H1 (cell line): ENCODE measurements at regions not wholly inside any gene's neighbourhood (a gene's known extent, or its start where the extent isn't known, plus 50 kb on each side); places are given as distances from the start of the nearest gene placed in this dataset.

ENCODE experiments used
- CTCF ChIA-PET: fragments of 300-600 bp; sonication (Branson Sonifier 250); formaldehyde crosslinking; loops from one replicate; lab custom pipeline; 2021; ENCODE audit not compliant: partially characterized antibody; lab: Charles Lee
- POLR2A ChIA-PET: fragments of 300-600 bp; sonication (Branson Sonifier 250); formaldehyde crosslinking; loops from one replicate; lab custom pipeline; 2021; ENCODE audit warnings: inconsistent platforms; ENCODE audit not compliant: partially characterized antibody; lab: Charles Lee
- DNase-seq, 2 experiments: peaks; one replicate each; pipeline versions ENCODE4 v3.0.0 to v3.0.0-alpha.2; 2010 to 2022; ENCODE audit warnings: low spot score in 2 of 2, low read depth in 1 of 2, mixed read lengths in 1 of 2
- FAIRE-seq: peaks from 2 replicates; lab custom pipeline; 2011; peaks lifted over from hg19 to GRCh38; lab: Jason Lieb, UNC
- H2AFZ ChIP-seq: 2 replicates; pipeline ENCODE4 v1.8.1; 2012; ENCODE audit warnings: low read length, inconsistent platforms
- H2AK5ac ChIP-seq: 2 replicates; pipeline ENCODE4 v1.6.1; 2013; ENCODE audit warnings: low read depth, low read length
- H2BK120ac ChIP-seq: replicated peaks from 2 replicates; pipeline ENCODE3; 2013; ENCODE audit warnings: low read depth, low read length, inconsistent platforms
- H2BK12ac ChIP-seq: 2 replicates; pipeline ENCODE4 v1.6.1; 2013; ENCODE audit warnings: low read depth, low read length
- H2BK15ac ChIP-seq: 2 replicates; pipeline ENCODE4 v1.6.1; 2013; ENCODE audit warnings: low read length
- H2BK20ac ChIP-seq: 2 replicates; pipeline ENCODE4 v1.6.1; 2013; ENCODE audit warnings: low read length
- H2BK5ac ChIP-seq: 2 replicates; pipeline ENCODE4 v1.6.1; 2013; ENCODE audit warnings: low read depth, low read length
- H3K14ac ChIP-seq: 2 replicates; pipeline ENCODE4 v1.6.1; 2013; ENCODE audit warnings: inconsistent platforms; ENCODE audit not compliant: insufficient read length
- H3K18ac ChIP-seq: 2 replicates; pipeline ENCODE4 v1.6.1; 2013; ENCODE audit warnings: low read length; ENCODE audit errors: extremely low read depth
- H3K23ac ChIP-seq: 2 replicates; pipeline ENCODE4 v1.6.1; 2013; ENCODE audit warnings: inconsistent platforms; ENCODE audit not compliant: insufficient read length
- H3K23me2 ChIP-seq: 2 replicates; pipeline ENCODE4 v1.6.1; 2013; ENCODE audit warnings: low read depth, low read length
- H3K27ac ChIP-seq: 2 replicates; pipeline ENCODE4 v1.6.1; 2011; ENCODE audit warnings: low read depth, low read length, inconsistent platforms
- H3K27me3 ChIP-seq, 4 experiments: replicated peaks in 1 of 4; 1 replicate in 1 of 4; 2 replicates in 3 of 4; pipeline versions ENCODE4 v1.6.1 to v1.8.1; 2011 to 2013; ENCODE audit warnings: low read length in 3 of 4, mild to moderate bottlenecking in 3 of 4, inconsistent platforms in 2 of 4, mixed read lengths in 2 of 4, moderate library complexity in 1 of 4; ENCODE audit not compliant: control insufficient read depth in 3 of 4, insufficient read depth in 3 of 4; ENCODE audit errors: extremely low read depth in 1 of 4
- H3K36me3 ChIP-seq, 4 experiments: 2 replicates each; pipeline versions ENCODE4 v1.6.1 to v1.8.1; 2011 to 2013; ENCODE audit warnings: mild to moderate bottlenecking in 4 of 4, low read length in 3 of 4, moderate library complexity in 2 of 4, control low read depth in 1 of 4, inconsistent platforms in 1 of 4; ENCODE audit not compliant: insufficient read depth in 4 of 4, control insufficient read depth in 2 of 4
- H3K4ac ChIP-seq: replicated peaks from 2 replicates; pipeline ENCODE3; 2013; ENCODE audit warnings: low read length, low read depth, mixed read lengths, inconsistent platforms; ENCODE audit not compliant: insufficient read length
- H3K4me1 ChIP-seq, 4 experiments: replicated peaks in 1 of 4; 1 replicate in 1 of 4; 2 replicates in 3 of 4; pipeline versions ENCODE4 v1.6.1 to v1.8.1; 2011 to 2013; ENCODE audit warnings: low read length in 3 of 4, inconsistent platforms in 2 of 4, mixed read lengths in 1 of 4; ENCODE audit not compliant: insufficient read depth in 4 of 4, control insufficient read depth in 3 of 4
- H3K4me2 ChIP-seq, 2 experiments: 2 replicates each; pipeline versions ENCODE4 v1.6.1 to v1.8.1; 2011 to 2013; ENCODE audit warnings: low read depth in 2 of 2, low read length in 2 of 2, control low read depth in 1 of 2, inconsistent platforms in 1 of 2, mild to moderate bottlenecking in 1 of 2; ENCODE audit not compliant: insufficient read depth in 1 of 2
- H3K4me3 ChIP-seq, 4 experiments: fragments of 200-600, 300-600 bp in 1 of 4; sonication (generic), shearing (Covaris generic), sonication (Bioruptor Twin) in 1 of 4; 2 replicates each; pipeline versions ENCODE4 v1.5.1 to v1.8.1; 2011 to 2016; ENCODE audit warnings: low read length in 4 of 4, low read depth in 3 of 4, control low read depth in 2 of 4, inconsistent platforms in 2 of 4, mild to moderate bottlenecking in 2 of 4, mixed read lengths in 1 of 4, moderate library complexity in 1 of 4; ENCODE audit not compliant: insufficient read depth in 2 of 4; ENCODE audit errors: extremely low read depth in 1 of 4
- H3K56ac ChIP-seq: replicated peaks from 2 replicates; pipeline ENCODE3; 2013; ENCODE audit warnings: low read depth, mild to moderate bottlenecking, mixed read lengths, low read length, inconsistent platforms; ENCODE audit not compliant: insufficient read length
- H3K79me1 ChIP-seq: 2 replicates; pipeline ENCODE4 v1.6.1; 2013; ENCODE audit warnings: low read depth, low read length, control low read depth
- H3K79me2 ChIP-seq, 2 experiments: 2 replicates each; pipeline versions ENCODE4 v1.6.1 to v1.8.1; 2012 to 2013; ENCODE audit warnings: low read length in 2 of 2, mild to moderate bottlenecking in 2 of 2, inconsistent platforms in 1 of 2; ENCODE audit not compliant: insufficient read depth in 2 of 2, control insufficient read depth in 1 of 2
- H3K9ac ChIP-seq, 4 experiments: replicated peaks in 1 of 4; 1 replicate in 1 of 4; 2 replicates in 3 of 4; pipeline versions ENCODE4 v1.6.1 to v1.8.1; 2011 to 2013; ENCODE audit warnings: low read depth in 3 of 4, low read length in 3 of 4, control low read depth in 2 of 4, mild to moderate bottlenecking in 2 of 4, moderate library complexity in 2 of 4, inconsistent platforms in 1 of 4; ENCODE audit errors: extremely low read depth in 1 of 4
- H3K9me3 ChIP-seq, 2 experiments: 2 replicates each; pipeline versions ENCODE4 v1.6.1 to v1.8.1; 2012 to 2013; ENCODE audit warnings: mild to moderate bottlenecking in 2 of 2, moderate library complexity in 2 of 2, control low read depth in 1 of 2, inconsistent platforms in 1 of 2, low read depth in 1 of 2, low read length in 1 of 2, mixed read lengths in 1 of 2; ENCODE audit not compliant: insufficient read depth in 2 of 2
- H4K20me1 ChIP-seq, 2 experiments: replicated peaks in 1 of 2; 2 replicates each; pipeline versions ENCODE3 to v1.8.1; 2011 to 2013; ENCODE audit warnings: inconsistent platforms in 2 of 2, low read length in 2 of 2, mild to moderate bottlenecking in 1 of 2; ENCODE audit not compliant: insufficient read depth in 2 of 2, control insufficient read depth in 1 of 2
- H4K5ac ChIP-seq: 2 replicates; pipeline ENCODE4 v1.6.1; 2013; ENCODE audit warnings: low read length, low read depth, mixed read lengths, inconsistent platforms; ENCODE audit not compliant: insufficient read length
- H4K8ac ChIP-seq: 2 replicates; pipeline ENCODE4 v1.8.0; 2013; ENCODE audit warnings: mild to moderate bottlenecking, moderate library complexity, low read length, inconsistent platforms; ENCODE audit not compliant: insufficient read depth; ENCODE audit errors: extremely low read depth
- H4K91ac ChIP-seq: replicated peaks from 2 replicates; pipeline ENCODE3; 2013; ENCODE audit warnings: low read length, mixed read lengths, inconsistent platforms; ENCODE audit not compliant: insufficient read length
- CBX8 ChIP-seq: fragments of 300-800, 300-1000 bp; sonication (generic); IDR thresholded peaks from 2 replicates; pipeline ENCODE4 v1.7.1; 2016; ENCODE audit warnings: low read depth, low read length, borderline replicate concordance
- CTCF ChIP-seq, 3 experiments: IDR thresholded peaks; 1 replicate in 2 of 3; 2 replicates in 1 of 3; pipeline versions ENCODE4 v1.5.1 to v1.6.1; 2011; ENCODE audit warnings: low read length in 3 of 3, mild to moderate bottlenecking in 3 of 3, inconsistent platforms in 2 of 3, low read depth in 1 of 3, moderate library complexity in 1 of 3; ENCODE audit not compliant: insufficient read depth in 1 of 3; ENCODE audit errors: control extremely low read depth in 1 of 3
- GABPA ChIP-seq: IDR thresholded peaks from 2 replicates; pipeline ENCODE4 v1.6.1; 2011; ENCODE audit warnings: mild to moderate bottlenecking, low read length, moderate library complexity, borderline replicate concordance; ENCODE audit not compliant: insufficient read depth
- HDAC6 ChIP-seq: IDR thresholded peaks from one replicate; pipeline ENCODE4 v1.7.1; 2012; ENCODE audit warnings: low read depth, mild to moderate bottlenecking, inconsistent platforms, low read length, moderate library complexity
- MAX ChIP-seq: IDR thresholded peaks from 2 replicates; pipeline ENCODE4 v1.6.1; 2012; ENCODE audit warnings: inconsistent platforms
- NANOG ChIP-seq: IDR thresholded peaks from 2 replicates; pipeline ENCODE4 v1.6.1; 2011; ENCODE audit warnings: low read length, low read depth, mild to moderate bottlenecking, inconsistent platforms; ENCODE audit not compliant: insufficient read depth, poor library complexity, severe bottlenecking
- PHF8 ChIP-seq: fragments of 200-600 bp; sonication (generic); conservative IDR thresholded peaks from 2 replicates; pipeline ENCODE4 v1.7.1; 2012; ENCODE audit warnings: low read depth, mild to moderate bottlenecking, inconsistent platforms, low read length, moderate library complexity
- RXRA ChIP-seq: IDR thresholded peaks from 2 replicates; pipeline ENCODE4 v1.6.1; 2011; ENCODE audit warnings: low read depth, mild to moderate bottlenecking, low read length, moderate library complexity; ENCODE audit not compliant: insufficient read depth
- SAP30 ChIP-seq: fragments of 300-600 bp; sonication (generic); IDR thresholded peaks from 2 replicates; pipeline ENCODE4 v1.7.1; 2012; ENCODE audit warnings: low read length, moderate library complexity, mild to moderate bottlenecking, inconsistent platforms; ENCODE audit not compliant: insufficient read depth, insufficient replicate concordance
- SUZ12 ChIP-seq: fragments of 200-600 bp; sonication (generic); IDR thresholded peaks from 2 replicates; pipeline ENCODE4 v1.6.1; 2012; ENCODE audit warnings: mild to moderate bottlenecking, inconsistent platforms, low read length, moderate library complexity, mixed read lengths
- WGBS, 2 experiments: shearing (Covaris generic) in 1 of 2; methylation state at CpG; one replicate each; pipeline versions ENCODE4 v1.1.6 to v1.1.7; 2013 to 2015; ENCODE audit warnings: low lambda C conversion rate in 2 of 2, mixed read lengths in 2 of 2, inconsistent platforms in 1 of 2, low coverage in 1 of 2, missing lambda C conversion rate in 1 of 2; ENCODE audit not compliant: insufficient replicate concordance in 2 of 2, insufficient coverage in 1 of 2, insufficient read length in 1 of 2; ENCODE audit errors: extremely low coverage in 1 of 2, missing lambda C conversion rate in 1 of 2; 5-methylcytosine and 5-hydroxymethylcytosine counted together

GRCh38 chrX:69321006-69321655 lies 155.9 kb upstream of the PJA1 start:
- FAIRE-seq = no peak
- no peak overlapping the region for H2BK20ac ChIP-seq
- no peak for DNase-seq
- no peak overlapping the region for H3K4me2 ChIP-seq
- H3K4ac ChIP-seq = no peak overlapping the region
- 84% methylated on average over 3 of the region's 5 CpGs; no CpG with 5 or more reads in 1 of the 2 experiments for WGBS, 2 experiments
- H2AFZ ChIP-seq = no peak overlapping the region
- no peaks in the 10 kb centered on the region for H3K9me3 ChIP-seq
- ChIA-PET POLR2A (no interaction called here), CTCF (no interaction called here)
- no peak overlapping the region for H4K8ac ChIP-seq
- no peak overlapping the region for H3K23ac ChIP-seq
- no peaks in the 10 kb centered on the region for H3K36me3 ChIP-seq
- no peaks in the 10 kb centered on the region for H3K27me3 ChIP-seq
- H3K56ac ChIP-seq = no peak overlapping the region
- no peak overlapping the region for H3K14ac ChIP-seq
- no peak overlapping the region for H3K18ac ChIP-seq
- H4K5ac ChIP-seq = no peak overlapping the region
- H2BK12ac ChIP-seq = no peak overlapping the region
- H2BK15ac ChIP-seq = no peak overlapping the region
- H2AK5ac ChIP-seq = no peak overlapping the region
- no peak overlapping the region for H2BK5ac ChIP-seq
- H3K4me1 ChIP-seq = peaks cover 0 to 11% (median 5%) of the 10 kb centered on the region in 4 experiments; a peak in 4 of 7 replicates
- no peak overlapping the region for H3K27ac ChIP-seq
- H3K79me2 ChIP-seq = no peaks in the 10 kb centered on the region
- H3K9ac ChIP-seq = no peak overlapping the region
- no peak overlapping the region for H3K4me3 ChIP-seq
- no peaks in the 10 kb centered on the region for H3K79me1 ChIP-seq
- H4K20me1 ChIP-seq = no peaks in the 10 kb centered on the region
- H4K91ac ChIP-seq = no peak overlapping the region
- no peaks in the 10 kb centered on the region; the same call in 1 of the 2 replicates for H3K23me2 ChIP-seq
- H2BK120ac ChIP-seq = no peak overlapping the region
- no peak for TF ChIP-seq CBX8
- no peak for TF ChIP-seq SAP30
- TF ChIP-seq NANOG = no peak
- TF ChIP-seq RXRA = no peak
- TF ChIP-seq MAX = no peak
- no peak for TF ChIP-seq CTCF (IDR thresholded peaks at IDR 0.05; ENCODE audit: control extremely low read depth in 1 of 3, insufficient read depth in 1 of 3, low read depth in 1 of 3, low read length in 3 of 3)
- no peak for TF ChIP-seq GABPA
- TF ChIP-seq HDAC6 = no peak
- no peak for TF ChIP-seq PHF8
- TF ChIP-seq SUZ12 = no peak
